Stomach smooth muscle (tissue), 2 donors: ENCODE measurements at regions not wholly inside any gene's neighbourhood (a gene's known extent, or its start where the extent isn't known, plus 50 kb on each side); places are given as distances from the start of the nearest gene placed in this dataset.

Experiments
- H3K27ac ChIP-seq: one replicate; pipeline ENCODE4 v1.7.0; 2013; ENCODE audit warnings: mild to moderate bottlenecking, low read length, inconsistent platforms
- H3K27me3 ChIP-seq, 2 donors: one replicate each; pipeline ENCODE4 v1.7.0; 2013; ENCODE audit warnings: low read length in 2 of 2; ENCODE audit not compliant: insufficient read depth in 2 of 2, control insufficient read depth in 1 of 2
- H3K36me3 ChIP-seq, 2 donors: one replicate each; pipeline ENCODE4 v1.7.0; 2013; ENCODE audit warnings: low read length in 2 of 2; ENCODE audit not compliant: control insufficient read depth in 2 of 2, insufficient read depth in 2 of 2
- H3K4me1 ChIP-seq: one replicate; pipeline ENCODE4 v1.7.0; 2013; ENCODE audit warnings: low read length; ENCODE audit not compliant: control insufficient read depth, insufficient read depth
- H3K4me3 ChIP-seq, 2 donors: one replicate each; pipeline ENCODE4 v1.7.0; 2013; ENCODE audit warnings: low read length in 2 of 2
- H3K9ac ChIP-seq, 2 donors: one replicate each; pipeline ENCODE4 v1.7.0; 2013; ENCODE audit warnings: low read length in 2 of 2, mild to moderate bottlenecking in 1 of 2
- H3K9me3 ChIP-seq, 2 donors: one replicate each; pipeline ENCODE4 v1.7.0; 2013; ENCODE audit warnings: low read length in 2 of 2; ENCODE audit not compliant: control insufficient read depth in 2 of 2
- donor health status: healthy.
- donor health status: Pancreatic carcinoma.

DNA sequence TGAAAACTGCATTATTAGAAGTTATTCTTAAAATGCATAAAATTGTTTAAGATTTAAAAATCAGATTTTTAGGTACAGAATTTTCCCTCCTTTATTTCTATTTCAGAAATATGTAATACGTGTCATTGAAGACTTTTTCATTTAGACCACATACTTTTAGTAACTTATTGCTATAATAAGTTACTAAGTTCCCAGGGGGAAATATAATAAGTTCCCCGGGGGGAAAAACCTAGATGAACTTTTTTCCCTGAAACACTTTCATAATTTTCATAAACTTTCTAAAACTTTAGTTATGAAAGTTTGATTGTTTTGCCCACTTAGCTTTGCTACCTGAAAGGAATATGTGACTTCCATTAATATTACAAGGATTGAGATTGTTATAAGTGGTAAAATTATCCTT is 1341.5 kb upstream of the IGFBP7 start:
- Histone ChIP-seq H3K4me1 (no peaks in the 10 kb centered on the region), H3K9me3 (no peaks in the 10 kb centered on the region), H3K27ac (no peak overlapping the region), H3K4me3 (no peak overlapping the region), H3K9ac (no peak overlapping the region), H3K36me3 (no peaks in the 10 kb centered on the region), H3K27me3 (no peaks in the 10 kb centered on the region)

DNA sequence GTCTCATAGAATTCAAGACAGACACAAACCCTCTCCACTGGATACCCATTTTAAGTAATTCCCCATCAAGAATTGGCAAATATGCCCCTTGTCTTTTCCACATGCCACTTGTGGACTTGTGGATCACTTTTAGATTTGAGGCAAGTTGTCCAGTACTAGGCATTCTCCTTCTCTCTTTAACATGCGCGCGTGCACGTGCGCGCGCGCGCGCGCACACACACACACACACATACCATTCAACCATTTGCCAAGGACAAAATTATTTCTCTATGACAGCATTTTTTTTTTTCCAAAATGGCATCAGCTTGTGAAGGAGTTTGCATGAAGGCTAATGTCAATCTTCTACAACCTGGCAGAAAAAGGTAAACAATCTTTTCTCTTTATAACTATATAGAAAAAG is 1325.7 kb upstream of the IGFBP7 start:
- Histone ChIP-seq H3K4me1 (no peaks in the 10 kb centered on the region), H3K36me3 (no peaks in the 10 kb centered on the region), H3K27ac (no peak overlapping the region), H3K4me3 (no peak overlapping the region), H3K9me3 (no peaks in the 10 kb centered on the region), H3K27me3 (no peaks in the 10 kb centered on the region), H3K9ac (no peak overlapping the region)

DNA sequence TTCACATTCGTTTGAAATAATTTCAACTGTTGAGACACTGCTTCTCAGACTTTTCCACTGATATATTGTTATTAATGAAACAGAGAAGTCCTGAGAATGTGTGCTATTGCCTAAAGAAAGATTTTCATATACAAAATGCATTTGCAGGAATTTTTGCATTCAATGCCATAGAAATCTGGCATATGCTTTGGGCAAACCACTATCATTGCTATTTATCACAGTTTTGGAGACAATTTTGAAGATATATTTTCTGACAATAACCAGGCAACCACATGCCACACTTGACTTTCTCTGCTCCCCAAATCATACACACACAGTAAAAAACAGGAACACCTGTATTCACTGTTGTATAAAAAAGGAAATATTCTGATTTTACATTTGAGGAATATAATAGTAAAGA is 1303.7 kb upstream of the IGFBP7 start:
- Histone ChIP-seq H3K9me3 (no peaks in the 10 kb centered on the region), H3K36me3 (no peaks in the 10 kb centered on the region), H3K27ac (no peak overlapping the region), H3K4me1 (no peaks in the 10 kb centered on the region), H3K27me3 (no peaks in the 10 kb centered on the region), H3K9ac (no peak overlapping the region), H3K4me3 (no peak overlapping the region)

GRCh38 chr4:58411904-58412303 is 1301.7 kb upstream of the IGFBP7 start:
- Histone ChIP-seq H3K27me3 (no peaks in the 10 kb centered on the region), H3K36me3 (no peaks in the 10 kb centered on the region), H3K9ac (no peak overlapping the region), H3K4me3 (no peak overlapping the region), H3K9me3 (no peaks in the 10 kb centered on the region), H3K27ac (no peak overlapping the region), H3K4me1 (no peaks in the 10 kb centered on the region)

DNA sequence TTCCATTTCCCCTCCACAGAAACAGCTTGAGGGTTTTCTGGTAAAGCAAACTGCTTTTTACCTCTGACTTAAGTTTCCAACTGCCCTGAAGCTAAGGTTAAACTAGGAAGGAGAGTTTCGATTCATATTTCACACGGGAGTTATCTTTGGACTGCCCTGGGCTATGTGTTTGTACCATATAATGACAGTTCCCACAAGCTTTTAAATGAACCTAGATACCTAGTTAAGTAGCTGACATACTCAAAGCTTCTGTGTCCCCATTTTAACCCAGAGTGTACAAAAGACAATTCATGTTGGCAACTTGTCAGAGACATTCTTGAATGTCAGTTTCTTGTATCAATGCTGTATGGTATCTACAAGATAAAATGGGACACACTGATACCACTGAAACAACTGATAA is 1296.6 kb upstream of the IGFBP7 start:
- Histone ChIP-seq H3K9me3 (no peaks in the 10 kb centered on the region), H3K4me3 (no peak overlapping the region), H3K36me3 (no peaks in the 10 kb centered on the region), H3K27me3 (no peaks in the 10 kb centered on the region), H3K9ac (no peak overlapping the region), H3K4me1 (no peaks in the 10 kb centered on the region), H3K27ac (no peak overlapping the region)

DNA sequence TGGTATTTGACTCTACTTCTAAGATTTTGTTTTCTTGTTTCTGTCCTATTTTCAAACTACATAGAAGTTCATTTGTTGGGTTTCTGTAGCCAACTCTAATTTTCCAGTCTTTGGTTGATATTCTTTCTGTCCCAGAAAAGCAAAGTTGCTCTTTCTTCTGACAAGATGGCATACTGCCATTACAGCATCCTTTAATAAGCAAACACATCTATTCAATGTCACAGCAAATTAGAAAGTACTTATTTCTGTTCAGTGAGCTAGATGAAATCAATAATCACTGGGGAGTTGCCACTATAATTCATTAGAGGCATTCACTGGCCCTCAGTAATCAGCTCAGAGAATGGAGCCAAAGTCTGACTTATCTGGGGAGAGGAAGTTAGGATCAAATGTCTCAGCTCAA is 1258.0 kb upstream of the IGFBP7 start:
- no peak overlapping the region for H3K4me3 ChIP-seq
- H3K27ac ChIP-seq: no peak overlapping the region
- H3K27me3 ChIP-seq: no peaks in the 10 kb centered on the region
- H3K9ac ChIP-seq: no peak overlapping the region
- H3K36me3 ChIP-seq: no peaks in the 10 kb centered on the region
- peaks cover 0 to 3% of the 10 kb centered on the region in 2 donors for H3K9me3 ChIP-seq
- H3K4me1 ChIP-seq: no peaks in the 10 kb centered on the region

GRCh38 chr4:58360354-58361133 is 1250.4 kb upstream of the IGFBP7 start:
- Histone ChIP-seq H3K9ac (no peak overlapping the region), H3K4me1 (no peaks in the 10 kb centered on the region), H3K4me3 (no peak overlapping the region), H3K27me3 (no peaks in the 10 kb centered on the region), H3K27ac (no peak overlapping the region), H3K36me3 (no peaks in the 10 kb centered on the region), H3K9me3 (no peaks in the 10 kb centered on the region)

DNA sequence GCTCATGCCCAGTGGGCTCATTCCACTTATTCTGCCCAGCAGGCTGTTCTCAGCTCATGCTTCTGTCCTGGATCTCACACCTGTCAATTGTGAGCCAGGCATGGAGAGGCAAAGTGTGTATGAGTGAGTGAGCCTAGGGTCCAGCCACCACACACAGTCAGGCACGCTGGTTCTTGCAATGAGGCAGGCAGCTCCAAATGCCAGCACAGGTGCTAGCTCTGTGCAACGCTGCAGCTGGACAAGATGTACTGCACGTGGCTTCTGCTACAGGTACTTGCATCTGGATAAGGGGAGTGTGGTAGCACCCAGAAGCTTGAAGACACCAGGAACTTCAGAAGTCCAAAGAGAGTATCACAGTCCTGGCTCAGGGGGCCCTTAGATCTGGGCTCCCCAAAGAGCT is 1249.4 kb upstream of the IGFBP7 start:
- no peaks in the 10 kb centered on the region for H3K9me3 ChIP-seq
- no peaks in the 10 kb centered on the region for H3K36me3 ChIP-seq
- H3K4me3 ChIP-seq: no peak overlapping the region
- H3K27me3 ChIP-seq: no peaks in the 10 kb centered on the region
- H3K9ac ChIP-seq: no peak overlapping the region
- no peaks in the 10 kb centered on the region for H3K4me1 ChIP-seq
- no peak overlapping the region for H3K27ac ChIP-seq

- Histone ChIP-seq H3K27me3 (no peaks in the 10 kb centered on the region), H3K4me1 (no peaks in the 10 kb centered on the region), H3K27ac (no peak overlapping the region), H3K9ac (no peak overlapping the region), H3K4me3 (no peak overlapping the region), H3K36me3 (no peaks in the 10 kb centered on the region), H3K9me3 (no peaks in the 10 kb centered on the region)
These were observed 1247.8 kb upstream of the IGFBP7 start for GRCh38 chr4:58357947-58358346.

DNA sequence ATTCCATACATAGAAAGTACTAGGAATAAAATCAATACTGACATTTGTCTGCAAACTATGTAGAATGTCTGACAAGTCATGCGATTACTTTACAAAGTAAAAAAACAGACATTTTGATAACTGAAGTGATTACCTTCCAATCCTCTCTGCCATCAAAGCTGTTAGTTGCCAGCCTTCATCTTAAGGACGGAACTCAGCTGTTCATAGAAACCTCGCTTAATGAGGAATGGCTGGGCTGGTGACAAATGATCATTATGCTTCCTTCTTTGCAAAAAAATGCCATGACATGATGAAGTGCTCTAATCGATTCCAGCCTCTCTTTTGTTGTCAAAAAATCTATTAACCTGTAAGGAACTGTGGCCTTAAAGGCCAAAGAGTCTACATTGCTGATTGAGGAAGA is 1214.9 kb upstream of the IGFBP7 start:
- no peaks in the 10 kb centered on the region for H3K4me1 ChIP-seq
- no peaks in the 10 kb centered on the region for H3K36me3 ChIP-seq
- H3K27me3 ChIP-seq: no peaks in the 10 kb centered on the region
- H3K9ac ChIP-seq: no peak overlapping the region
- H3K4me3 ChIP-seq: no peak overlapping the region
- H3K27ac ChIP-seq: no peak overlapping the region
- H3K9me3 ChIP-seq: no peaks in the 10 kb centered on the region

DNA sequence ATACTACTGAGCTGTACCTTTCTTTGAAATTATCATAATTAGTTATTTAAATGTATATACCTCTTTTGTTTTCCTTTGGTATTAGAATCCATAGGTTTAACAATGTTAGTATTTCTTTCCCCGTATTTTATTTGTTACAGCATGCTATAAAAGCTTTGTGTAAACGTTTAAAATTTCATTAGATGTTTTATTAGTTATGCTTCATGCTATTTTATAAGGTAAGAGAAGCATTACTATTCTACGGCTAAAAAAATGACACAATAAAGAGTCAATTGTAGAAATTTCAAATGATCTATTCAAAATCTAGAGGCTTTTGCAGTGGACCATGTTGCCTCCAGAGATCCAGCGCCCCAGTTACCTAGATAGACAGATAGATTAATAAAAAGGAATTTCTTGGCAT is 1203.3 kb upstream of the IGFBP7 start:
- Histone ChIP-seq H3K27ac (no peak overlapping the region), H3K36me3 (no peaks in the 10 kb centered on the region), H3K4me3 (no peak overlapping the region), H3K27me3 (no peaks in the 10 kb centered on the region), H3K9me3 (no peaks in the 10 kb centered on the region), H3K4me1 (no peaks in the 10 kb centered on the region), H3K9ac (no peak overlapping the region)
